UCSD-AML1 (cell line): ENCODE measurements at regions not wholly inside any gene's neighbourhood (a gene's known extent, or its start where the extent isn't known, plus 50 kb on each side); places are given as distances from the start of the nearest gene placed in this dataset.
"Not testable (repeated sequence)": the region's sequence is repeated elsewhere in the genome, so short reads cannot be mapped to it uniquely, and the experiment has no call there.

Experiments used
- DNase-seq: peaks from one replicate; lab custom pipeline; 2025; ENCODE audit not compliant: unreplicated experiment; lab: John Stamatoyannopoulos, UW

DNA sequence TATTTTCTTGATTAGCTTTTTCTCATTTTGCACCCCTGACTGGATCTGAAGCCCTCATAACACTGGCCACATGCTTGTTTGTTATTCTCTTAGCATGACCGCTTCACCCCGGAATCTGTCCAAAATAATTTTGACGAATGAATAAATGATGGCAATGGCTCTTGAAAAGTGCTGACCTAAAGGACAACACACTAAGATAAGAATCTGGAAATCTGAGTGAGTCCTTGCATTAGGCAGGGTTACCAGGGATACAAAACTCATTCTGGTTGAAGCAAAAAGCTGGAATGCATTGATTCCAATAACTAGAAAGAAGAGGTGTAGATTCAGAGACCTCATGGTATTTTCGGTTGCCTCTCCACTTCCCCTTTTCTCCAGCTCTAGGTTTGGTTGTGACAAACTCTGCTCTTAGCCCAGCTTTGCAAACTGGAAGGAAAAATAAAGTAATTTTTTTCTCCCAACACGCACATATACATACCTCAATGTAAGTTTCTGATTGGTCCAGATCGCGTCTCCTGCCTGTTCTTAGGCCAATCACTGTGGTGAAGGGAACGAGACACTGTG lies 157.4 kb downstream of the SKIDA1 start:
- DNase-seq, result no peak

DNA sequence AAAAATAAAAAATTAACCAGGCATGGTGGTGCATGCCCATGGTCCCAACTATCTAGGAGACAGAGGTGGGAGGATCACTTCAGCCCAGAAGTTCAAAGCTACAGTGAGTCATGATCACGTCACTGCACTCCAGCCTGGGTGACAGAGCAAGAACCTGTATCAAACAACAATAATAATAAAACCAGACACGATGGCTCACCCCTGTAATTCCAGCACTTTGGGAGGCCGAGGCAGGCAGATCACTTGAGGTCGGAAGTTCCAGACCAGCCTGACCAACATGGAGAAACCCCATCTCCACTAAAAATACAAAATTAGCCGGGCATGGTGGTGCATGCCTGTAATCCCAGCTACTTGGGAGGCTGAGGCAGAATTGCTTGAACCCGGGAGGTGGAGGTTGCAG lies 159.4 kb downstream of the SKIDA1 start:
- not testable (repeated sequence) for DNase-seq

DNA sequence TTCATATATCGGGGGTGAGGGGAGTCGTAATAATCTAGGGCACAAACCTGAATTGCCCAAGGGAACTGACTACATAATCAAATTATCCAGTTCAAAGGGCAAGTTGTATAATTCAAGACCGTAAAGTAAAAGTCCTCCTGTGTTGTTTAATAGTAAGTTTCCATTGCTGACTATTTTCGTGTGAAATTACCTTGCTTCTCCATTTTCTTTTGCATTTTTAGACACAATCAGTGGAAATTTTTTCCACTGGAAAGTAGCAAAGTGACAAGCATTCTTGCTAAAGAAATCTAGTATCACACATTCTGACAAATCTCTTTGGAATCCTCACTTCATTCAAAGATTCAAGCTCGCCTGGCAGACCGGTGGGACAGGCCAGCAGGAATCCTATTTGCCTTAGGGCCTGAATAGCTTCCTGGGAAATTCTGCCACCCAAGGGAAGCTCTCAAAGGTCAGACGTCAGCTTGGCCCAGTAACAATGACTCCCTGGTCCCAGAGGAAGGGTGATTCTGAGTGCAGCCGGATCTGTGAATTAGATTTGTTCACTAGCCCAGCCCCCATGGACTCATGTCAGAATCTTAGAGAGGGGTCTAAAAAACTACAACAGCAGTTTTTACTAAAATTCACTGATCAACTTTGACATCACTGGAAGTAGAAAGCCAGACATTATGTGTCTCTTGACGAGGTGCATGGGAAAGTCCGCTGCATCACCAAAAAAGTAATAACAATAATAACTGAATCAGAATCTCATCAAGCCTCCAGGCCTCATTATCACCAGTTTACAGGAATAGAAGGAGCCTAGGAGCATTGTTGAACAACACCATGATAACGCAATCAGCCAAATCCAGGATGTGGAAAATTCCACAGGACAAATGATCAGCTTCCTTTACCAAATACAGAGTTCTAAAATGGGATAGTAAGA lies 161.0 kb downstream of the SKIDA1 start:
- no peak for DNase-seq

DNA sequence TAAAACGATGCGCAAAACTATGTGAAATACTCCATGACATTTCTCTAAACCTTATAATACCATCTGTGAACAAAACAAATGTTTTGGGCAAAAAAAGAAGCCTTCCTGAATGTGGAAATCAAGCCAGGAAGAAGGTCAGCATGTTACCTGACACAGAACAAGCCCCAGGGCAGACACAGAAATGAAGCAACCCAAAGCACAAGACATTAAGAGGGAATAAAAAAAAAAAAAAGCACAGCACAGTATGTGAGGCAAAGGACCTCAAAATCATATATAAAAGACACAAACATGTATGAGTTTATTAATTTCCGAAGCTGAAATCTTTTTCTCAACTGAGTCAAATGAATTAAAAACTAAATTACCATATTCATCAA lies 161.8 kb downstream of the SKIDA1 start:
- DNase-seq, result no peak

DNA sequence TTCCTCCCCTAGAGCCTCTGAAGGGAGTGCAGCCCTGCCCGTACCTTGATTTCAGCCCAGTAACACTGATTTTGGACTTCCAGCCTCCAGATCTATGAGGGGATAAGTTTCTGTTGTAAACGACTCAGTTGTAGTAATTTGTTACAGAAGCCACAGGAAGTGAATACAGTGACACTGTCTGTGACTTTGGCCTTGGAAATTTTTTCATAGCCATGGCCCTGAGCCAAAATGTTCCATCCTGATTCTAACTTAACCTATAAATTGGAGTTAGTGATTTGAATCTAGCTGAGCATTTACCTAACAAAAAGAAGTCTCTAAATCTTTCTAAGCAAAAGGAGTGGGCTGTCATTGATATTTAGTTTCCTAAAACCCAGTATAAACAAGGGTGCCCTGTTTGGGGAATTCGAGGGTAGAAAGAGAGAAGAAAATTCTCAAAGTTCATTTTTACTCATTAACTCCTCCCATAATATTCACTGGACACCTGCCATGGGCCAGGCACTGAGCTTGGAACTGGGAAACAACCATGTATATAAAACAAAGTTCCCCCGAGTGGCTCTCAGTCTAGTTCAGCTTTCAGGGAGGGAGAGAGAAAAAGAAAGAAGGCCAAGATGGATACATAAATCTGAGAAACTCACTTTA lies 162.3 kb downstream of the SKIDA1 start:
- no peak for DNase-seq

DNA sequence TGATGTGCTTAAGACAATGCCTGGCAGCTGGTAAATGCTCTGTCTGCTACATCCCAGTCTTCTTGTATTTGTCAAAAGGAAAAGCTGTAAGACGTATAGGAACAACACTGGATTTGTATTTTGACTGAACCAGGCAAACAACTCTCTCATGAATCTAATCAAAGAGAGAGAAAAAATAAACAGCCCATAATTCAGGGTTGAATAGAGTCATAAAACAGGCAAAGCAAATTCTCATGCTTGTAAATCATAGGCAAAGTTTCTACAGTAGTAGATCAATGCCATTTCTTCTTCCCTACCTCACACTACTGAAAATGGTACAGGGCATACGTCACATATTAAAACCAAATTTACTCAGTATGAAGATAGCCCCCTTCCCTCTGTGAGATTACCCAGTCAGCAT lies 166.3 kb downstream of the SKIDA1 start:
- no peak for DNase-seq

DNA sequence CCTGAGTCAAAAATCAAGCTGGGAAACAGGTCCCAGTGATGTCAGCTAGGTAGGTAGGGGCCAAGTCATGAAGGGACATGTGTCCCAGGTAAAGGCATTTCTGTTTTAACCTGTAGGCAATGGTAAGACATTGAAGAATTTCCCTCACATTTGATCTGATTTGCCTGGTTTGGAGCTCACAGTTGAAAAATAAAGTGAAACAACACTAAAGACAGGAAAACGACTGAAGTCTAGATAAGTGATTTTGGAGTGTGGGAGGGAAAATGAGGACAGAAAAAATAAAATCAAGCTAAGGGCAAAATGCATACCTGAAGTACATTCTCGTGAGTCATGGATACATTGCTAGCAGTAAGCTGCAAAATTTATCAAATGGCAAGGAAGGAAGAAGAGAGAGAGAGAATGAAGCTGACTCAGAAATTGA lies 169.9 kb downstream of the SKIDA1 start:
- DNase-seq, result no peak

DNA sequence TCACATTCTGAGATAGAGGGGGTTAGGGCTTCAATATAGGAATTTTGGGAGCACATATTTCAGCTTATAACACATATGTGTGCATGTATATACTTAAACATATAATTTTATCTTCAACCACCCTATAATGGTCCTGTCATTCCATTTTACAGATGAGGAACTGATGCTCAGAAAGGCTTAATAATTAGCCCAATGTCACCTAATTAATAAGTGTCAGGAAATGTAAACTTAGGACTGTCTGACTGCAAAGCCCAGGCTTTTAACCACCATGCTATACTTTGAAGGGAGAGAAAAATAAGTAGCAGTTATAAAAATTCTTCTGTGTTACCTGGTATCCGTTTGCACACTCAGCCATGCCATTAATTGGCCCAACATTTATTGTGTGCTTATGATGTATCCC lies 172.6 kb downstream of the SKIDA1 start:
- DNase-seq, result no peak

DNA sequence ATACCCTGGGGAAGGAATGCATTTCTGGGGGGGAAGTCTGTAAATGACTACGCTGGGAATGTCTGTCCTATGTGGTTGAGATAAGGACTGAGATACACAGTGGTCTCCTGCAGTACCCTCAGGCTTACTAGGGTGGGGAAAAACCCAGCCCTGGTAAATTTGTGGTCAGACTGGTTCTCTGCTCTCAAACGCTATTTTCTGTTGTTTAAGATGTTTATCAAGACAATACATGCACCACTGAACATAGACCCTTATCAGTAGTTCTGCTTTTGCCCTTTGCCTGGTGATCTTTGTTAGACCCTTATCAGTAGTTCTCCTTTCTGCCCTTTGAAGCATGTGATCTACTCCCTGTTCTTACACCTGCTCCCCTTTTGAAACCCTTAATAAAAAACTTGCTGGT lies 173.9 kb downstream of the SKIDA1 start:
- DNase-seq, result not testable (repeated sequence)

DNA sequence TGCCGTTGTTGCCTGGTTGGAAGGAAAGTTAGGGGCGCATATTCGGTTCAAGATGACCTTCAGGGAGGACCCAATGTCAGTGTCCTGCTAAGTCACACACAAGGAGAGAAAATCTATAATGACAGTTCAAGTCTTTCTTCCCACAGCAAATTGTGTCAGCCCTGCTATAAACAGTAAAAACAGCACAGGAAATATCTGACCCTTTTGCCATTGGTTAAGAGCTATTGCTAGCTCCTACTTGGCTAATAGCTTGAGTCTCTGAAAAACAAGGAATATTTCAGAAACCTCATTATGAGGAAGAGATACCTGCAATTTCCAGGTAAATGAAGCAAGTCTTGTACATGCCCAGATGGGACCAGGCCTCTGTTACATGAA lies 175.6 kb downstream of the SKIDA1 start:
- no peak for DNase-seq

DNA sequence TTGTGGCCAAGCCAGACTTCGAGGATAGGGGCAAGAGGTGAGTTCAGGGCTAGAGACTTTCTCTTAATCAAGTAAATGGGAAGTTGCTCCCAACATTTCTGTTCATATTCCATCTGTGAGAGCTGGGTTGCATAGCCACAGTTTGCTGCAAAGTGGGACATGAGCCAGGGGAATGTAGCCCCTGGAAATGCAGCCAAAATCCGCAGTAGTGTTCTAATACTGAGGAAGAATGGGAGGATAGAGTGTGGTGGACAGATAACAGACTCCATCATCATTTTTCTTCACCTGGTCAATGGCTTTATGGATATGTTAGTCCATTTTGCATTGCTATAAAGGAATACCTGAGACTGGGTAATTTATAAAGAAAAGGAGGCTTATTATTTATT lies 177.7 kb downstream of the SKIDA1 start:
- no peak for DNase-seq

DNA sequence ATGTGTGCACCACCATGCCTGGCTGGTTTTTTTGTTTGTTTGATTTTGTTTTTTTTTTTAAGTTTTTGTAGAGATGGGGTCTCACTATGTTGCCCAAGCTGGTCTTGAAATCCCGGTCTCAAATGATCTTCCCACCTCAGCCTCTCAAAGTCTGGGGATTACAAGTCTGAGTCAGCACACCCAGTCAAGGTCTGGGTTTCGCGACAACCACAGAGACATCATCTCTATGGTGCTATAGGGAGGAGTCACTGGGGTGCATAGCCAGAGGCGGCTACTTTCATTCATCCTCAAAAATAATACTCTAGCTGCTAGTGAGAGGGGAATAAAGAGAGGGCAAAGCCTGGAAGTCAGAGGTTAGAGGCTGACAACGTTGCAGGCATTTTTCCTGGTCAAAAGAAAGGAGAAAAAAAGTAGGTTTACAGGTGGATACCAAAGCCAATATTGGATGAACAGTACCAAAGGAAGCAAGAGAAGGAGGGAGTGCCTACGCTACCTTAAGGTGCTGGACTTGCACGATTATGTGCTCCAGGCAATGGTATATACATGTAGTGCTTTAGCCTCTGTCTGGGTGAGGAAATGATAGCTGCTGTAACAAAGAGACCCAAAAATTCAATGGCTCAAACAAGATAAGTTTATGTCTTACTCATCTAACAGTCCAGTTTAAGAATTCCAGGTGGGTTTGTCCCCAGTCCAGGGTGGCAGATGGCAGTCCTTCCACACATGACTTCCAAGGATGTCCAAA lies 178.3 kb downstream of the SKIDA1 start:
- DNase-seq, result no peak

DNA sequence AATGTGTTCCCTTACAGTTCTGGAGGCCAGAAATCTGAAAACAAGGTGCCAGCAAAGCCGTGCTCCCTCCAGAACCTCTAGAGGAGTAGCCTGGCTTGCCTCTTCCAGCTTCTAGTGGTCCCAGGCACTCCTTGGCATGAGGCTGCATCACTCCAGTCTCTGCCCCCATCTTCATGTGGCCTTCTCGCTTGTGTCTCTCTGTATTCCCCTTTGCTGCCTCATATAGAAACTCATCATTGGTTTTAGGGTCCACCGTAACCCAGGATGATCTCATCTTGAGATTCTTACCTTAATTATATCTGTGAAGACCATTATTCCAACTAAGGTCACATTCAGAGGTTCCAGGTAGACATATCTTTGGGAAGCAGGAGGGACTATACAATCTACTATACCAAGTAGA lies 182.4 kb downstream of the SKIDA1 start:
- no peak for DNase-seq

DNA sequence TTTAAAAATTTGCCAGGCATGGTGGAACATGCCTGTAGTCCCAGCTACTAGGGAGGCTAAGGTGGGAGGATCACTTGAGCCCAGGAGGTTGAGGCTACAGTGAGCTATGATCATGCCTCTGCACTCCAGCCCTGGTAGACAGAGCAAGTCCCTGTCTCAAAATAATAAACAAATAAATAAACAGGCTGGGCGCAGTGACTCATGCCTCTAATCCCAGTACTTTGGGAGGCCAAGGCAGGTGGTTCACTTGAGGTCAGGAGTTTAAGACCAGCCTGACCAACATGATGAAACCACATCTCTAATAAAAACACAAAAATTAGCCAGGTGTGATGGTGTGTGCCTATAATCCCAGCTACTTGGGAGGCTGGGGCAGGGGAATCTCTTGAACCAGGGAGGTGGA lies 183.0 kb downstream of the SKIDA1 start:
- not testable (repeated sequence) for DNase-seq

DNA sequence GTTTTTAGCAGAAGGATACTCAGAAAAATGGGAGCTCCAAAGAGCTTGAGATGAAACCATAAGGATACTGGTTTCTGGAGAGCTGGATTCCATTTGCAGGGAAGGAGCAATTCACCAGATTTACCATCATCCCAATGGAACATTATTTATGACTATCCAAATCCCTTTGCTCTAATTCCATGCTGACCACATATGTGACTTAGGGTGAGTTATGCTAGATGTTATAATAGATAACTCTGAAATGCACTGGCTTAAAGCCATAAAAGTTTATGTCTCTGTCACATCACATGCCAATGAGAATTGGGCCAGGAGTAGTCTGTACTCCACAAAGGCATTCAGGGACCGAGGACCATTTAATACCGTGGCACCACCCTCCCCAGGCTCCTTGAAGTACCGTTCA lies 185.2 kb downstream of the SKIDA1 start:
- no peak for DNase-seq

DNA sequence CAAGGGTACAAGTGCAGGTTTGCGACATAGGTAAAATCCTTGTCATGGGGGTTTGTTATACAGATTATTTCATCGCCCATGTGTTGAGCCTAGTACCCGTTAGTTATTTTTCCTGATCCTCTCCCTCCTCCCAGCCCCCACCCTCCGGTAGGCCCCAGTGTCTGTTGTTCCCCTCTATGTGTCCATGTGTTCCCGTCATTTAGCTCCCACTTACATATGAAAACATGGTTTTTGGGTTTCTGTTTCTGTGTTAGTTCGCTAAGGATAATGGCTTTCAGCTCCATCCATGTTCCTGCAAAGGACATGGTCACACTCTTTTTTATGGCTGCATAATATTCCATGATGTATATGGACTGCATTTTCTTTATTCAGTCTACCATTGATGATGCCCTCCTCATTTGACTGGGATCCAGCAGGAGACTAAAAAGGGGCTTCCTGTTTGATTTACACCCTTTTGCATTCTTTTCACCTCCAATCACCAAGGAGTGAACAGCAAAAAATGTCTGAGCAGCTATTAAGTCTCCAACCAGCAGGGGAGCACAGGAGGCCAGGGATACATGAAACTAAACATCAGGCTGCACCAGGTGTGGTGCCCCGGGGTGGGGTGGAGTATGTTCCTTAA lies 188.2 kb downstream of the SKIDA1 start:
- DNase-seq, result no peak

DNA sequence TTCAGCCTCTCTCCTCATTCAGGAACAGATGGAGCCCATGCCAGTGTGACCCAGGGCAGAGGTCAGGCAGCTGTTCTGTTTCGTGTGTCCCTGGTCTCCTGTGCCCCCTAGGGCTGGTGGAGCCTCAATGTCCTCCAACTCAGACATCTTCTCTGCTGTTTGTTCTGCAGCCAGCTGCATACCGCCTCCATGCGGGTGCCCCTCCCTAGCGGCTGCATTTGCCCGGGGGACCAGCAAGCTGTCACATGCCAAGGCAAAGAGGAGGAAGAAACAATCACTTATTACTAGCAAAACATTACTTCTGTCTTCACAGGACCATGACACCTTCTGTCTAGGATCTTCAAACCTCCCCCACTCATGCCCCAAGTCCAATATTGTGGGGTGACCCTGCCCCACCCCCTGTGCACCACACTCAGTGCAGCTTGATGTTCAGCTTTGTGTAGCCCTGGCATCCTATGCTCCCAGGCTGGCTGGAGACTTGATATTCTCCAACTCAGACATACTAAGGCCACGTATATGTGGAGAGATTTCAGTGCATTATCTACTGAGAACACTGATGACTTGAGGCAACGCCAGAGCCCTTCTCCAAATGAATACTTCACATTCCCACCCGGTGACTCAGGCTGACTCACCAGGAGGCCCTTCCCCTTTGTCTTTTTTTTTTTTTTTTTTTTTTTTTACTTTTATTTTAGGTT lies 188.9 kb downstream of the SKIDA1 start:
- no peak for DNase-seq

DNA sequence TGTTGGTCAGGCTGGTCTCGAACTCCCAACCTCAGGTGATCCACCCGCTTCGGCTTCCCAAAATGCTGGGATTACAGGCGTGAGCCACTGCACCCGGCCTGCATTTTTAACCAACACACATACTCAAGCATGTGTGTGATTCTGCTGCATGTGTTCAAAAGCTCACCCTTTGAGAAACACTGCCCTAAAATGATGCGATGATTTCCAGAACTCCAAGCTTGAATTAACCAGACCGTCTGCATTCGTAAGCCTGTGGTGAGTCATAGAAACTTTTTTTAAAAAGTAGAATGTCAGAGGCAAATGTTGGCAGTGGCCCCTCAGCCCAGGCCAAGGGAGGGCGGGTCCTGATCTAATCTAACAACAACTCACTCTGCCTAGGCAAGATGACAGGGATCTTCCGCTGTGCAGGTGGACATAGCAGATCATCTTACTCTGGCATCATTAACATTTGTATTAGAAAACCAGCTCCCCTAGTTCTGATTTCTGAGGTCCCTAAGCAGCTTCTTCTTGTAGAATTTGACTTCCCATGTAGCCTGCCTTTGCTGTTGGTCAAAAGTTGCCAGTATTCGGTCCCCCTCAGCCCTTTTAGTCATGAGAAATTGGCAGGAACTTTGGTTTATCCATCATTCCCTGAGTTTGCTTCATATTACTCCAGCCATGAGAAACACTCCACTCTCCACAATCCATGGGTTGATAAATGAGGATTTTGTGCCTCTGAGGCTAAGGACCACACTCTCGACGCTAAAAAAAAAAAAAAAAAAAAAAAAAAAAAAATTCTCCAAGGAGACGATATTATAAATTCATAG lies 190.4 kb downstream of the SKIDA1 start:
- DNase-seq, result no peak

DNA sequence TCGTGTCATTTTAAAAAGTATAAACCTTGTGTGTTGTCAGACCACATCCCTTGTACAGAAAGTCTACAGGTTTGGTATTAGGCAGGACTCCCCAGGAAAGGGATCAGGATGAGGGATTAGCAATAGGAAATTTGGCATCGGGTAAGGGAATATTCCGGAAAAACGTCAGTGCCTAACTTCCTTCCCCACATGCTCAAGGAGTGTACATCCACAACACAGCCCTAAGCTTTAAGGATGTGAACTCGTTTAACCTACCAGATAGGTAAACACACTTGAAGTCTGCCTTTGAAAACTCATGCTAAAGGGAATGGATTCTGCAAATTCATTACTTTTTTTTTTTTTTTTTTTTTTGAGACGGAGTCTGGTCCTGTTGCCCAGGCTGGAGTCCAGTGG lies 194.9 kb downstream of the SKIDA1 start:
- no peak for DNase-seq
